Stimulated activated CD8-positive, alpha-beta memory T cell treated with anti-CD3 and anti-CD28 coated beads, Interleukin-12 subunit alpha, Interleukin-12 subunit beta, amount 100 ng/mL, for 1 hour (primary cell): ENCODE measurements at regions not wholly inside any gene's neighbourhood (a gene's known extent, or its start where the extent isn't known, plus 50 kb on each side); places are given as distances from the start of the nearest gene placed in this dataset.
"Not testable (repeated sequence)": the region's sequence is repeated elsewhere in the genome, so short reads cannot be mapped to it uniquely, and the experiment has no call there.

Source experiments
- DNase-seq: peaks from one replicate; pipeline ENCODE4 v3.0.0-alpha.2; 2020; ENCODE audit warnings: low read depth

- DNase-seq: not testable (repeated sequence)
Observed at GRCh38 chrX:3919668-3920423, 206.4 kb upstream of the PRKX start.

- DNase-seq: not testable (repeated sequence)
Observed at GRCh38 chrX:3914813-3915212, 201.4 kb upstream of the PRKX start.

GRCh38 chrX:3914059-3914458 is 200.6 kb upstream of the PRKX start:
- not testable (repeated sequence) for DNase-seq

GRCh38 chrX:3911012-3911411 is 197.6 kb upstream of the PRKX start:
- DNase-seq: not testable (repeated sequence)

GRCh38 chrX:3910611-3911010 is 197.2 kb upstream of the PRKX start:
- not testable (repeated sequence) for DNase-seq

GRCh38 chrX:3905522-3906258 is 192.2 kb upstream of the PRKX start:
- not testable (repeated sequence) for DNase-seq

- DNase-seq: not testable (repeated sequence)
Observed at GRCh38 chrX:3902222-3902621, 188.8 kb upstream of the PRKX start.

- not testable (repeated sequence) for DNase-seq
Observed at GRCh38 chrX:3896755-3897154, 183.3 kb upstream of the PRKX start.

GRCh38 chrX:3882553-3882920 is 169.1 kb upstream of the PRKX start:
- not testable (repeated sequence) for DNase-seq

GRCh38 chrX:3881898-3882552 is 168.6 kb upstream of the PRKX start:
- DNase-seq: not testable (repeated sequence)

GRCh38 chrX:3881255-3881895 is 167.9 kb upstream of the PRKX start:
- not testable (repeated sequence) for DNase-seq

- not testable (repeated sequence) for DNase-seq
Observed at GRCh38 chrX:3876393-3876792, 162.9 kb upstream of the PRKX start.

GRCh38 chrX:3875638-3876037 is 162.2 kb upstream of the PRKX start:
- not testable (repeated sequence) for DNase-seq

GRCh38 chrX:3872226-3872879 is 158.9 kb upstream of the PRKX start:
- DNase-seq: not testable (repeated sequence)

- not testable (repeated sequence) for DNase-seq
Observed at GRCh38 chrX:3867067-3867831, 153.8 kb upstream of the PRKX start.

- DNase-seq: not testable (repeated sequence)
Observed at GRCh38 chrX:3858332-3858731, 144.9 kb upstream of the PRKX start.

- DNase-seq: not testable (repeated sequence)
Observed at GRCh38 chrX:3843522-3844145, 130.2 kb upstream of the PRKX start.

GRCh38 chrX:3842822-3843521 is 129.5 kb upstream of the PRKX start:
- not testable (repeated sequence) for DNase-seq

GRCh38 chrX:3838754-3839153 is 125.3 kb upstream of the PRKX start:
- not testable (repeated sequence) for DNase-seq
